H9 (cell line): ENCODE measurements at regions not wholly inside any gene's neighbourhood (a gene's known extent, or its start where the extent isn't known, plus 50 kb on each side); places are given as distances from the start of the nearest gene placed in this dataset.

Experiments
- DNase-seq: peaks from one replicate; pipeline ENCODE4 v3.0.0-alpha.2; 2017
- H2AFZ ChIP-seq: one replicate; pipeline ENCODE4 v1.6.1; 2013; ENCODE audit warnings: mild to moderate bottlenecking, low read length, control low read depth, moderate library complexity
- H2AK5ac ChIP-seq: 2 replicates; pipeline ENCODE4 v1.6.1; 2013; ENCODE audit warnings: low read length, control low read depth, mixed read lengths; ENCODE audit not compliant: insufficient read length
- H2BK120ac ChIP-seq: one replicate; pipeline ENCODE4 v1.6.1; 2013; ENCODE audit warnings: low read depth, mild to moderate bottlenecking, low read length, control low read depth, inconsistent platforms; ENCODE audit not compliant: poor library complexity, severe bottlenecking
- H2BK12ac ChIP-seq: 2 replicates; pipeline ENCODE4 v1.6.1; 2013; ENCODE audit warnings: low read length, control low read depth, mixed read lengths, low read depth; ENCODE audit not compliant: insufficient read length
- H2BK15ac ChIP-seq: 2 replicates; pipeline ENCODE4 v1.6.1; 2013; ENCODE audit warnings: low read depth, low read length, control low read depth
- H2BK20ac ChIP-seq: one replicate; pipeline ENCODE4 v1.6.1; 2013; ENCODE audit warnings: low read depth, mild to moderate bottlenecking, low read length, control low read depth, inconsistent platforms; ENCODE audit not compliant: poor library complexity, severe bottlenecking
- H2BK5ac ChIP-seq: 2 replicates; pipeline ENCODE4 v1.6.1; 2013; ENCODE audit warnings: low read length, control low read depth, mixed read lengths; ENCODE audit not compliant: insufficient read length
- H3K14ac ChIP-seq: 2 replicates; pipeline ENCODE4 v1.6.1; 2013; ENCODE audit warnings: low read length, control low read depth; ENCODE audit not compliant: insufficient read depth
- H3K18ac ChIP-seq: 2 replicates; pipeline ENCODE4 v1.6.1; 2013; ENCODE audit warnings: low read depth, mild to moderate bottlenecking, mixed read lengths, low read length, control low read depth; ENCODE audit not compliant: insufficient read length
- H3K23ac ChIP-seq: 2 replicates; pipeline ENCODE4 v1.6.1; 2013; ENCODE audit warnings: low read length, control low read depth, mixed read lengths, low read depth; ENCODE audit not compliant: insufficient read length
- H3K23me2 ChIP-seq: 2 replicates; pipeline ENCODE4 v1.6.1; 2013; ENCODE audit warnings: low read depth, mild to moderate bottlenecking, mixed read lengths, low read length, control low read depth; ENCODE audit not compliant: insufficient read length, poor library complexity, severe bottlenecking
- H3K27ac ChIP-seq: 2 replicates; pipeline ENCODE4 v1.5.1; 2013; ENCODE audit warnings: low read length, control low read depth, mixed read lengths, low read depth; ENCODE audit not compliant: insufficient read length
- H3K27me3 ChIP-seq: 2 replicates; pipeline ENCODE4 v1.6.1; 2013; ENCODE audit warnings: low read length, control low read depth, inconsistent platforms; ENCODE audit not compliant: insufficient read depth
- H3K4ac ChIP-seq: 2 replicates; pipeline ENCODE4 v1.6.1; 2013; ENCODE audit warnings: low read depth, mild to moderate bottlenecking, control low read depth, inconsistent platforms, low read length, moderate library complexity
- H3K4me1 ChIP-seq: 2 replicates; pipeline ENCODE4 v1.6.1; 2013; ENCODE audit warnings: low read length, control low read depth, inconsistent platforms; ENCODE audit not compliant: insufficient read depth
- H3K4me2 ChIP-seq: 2 replicates; pipeline ENCODE4 v1.6.1; 2013; ENCODE audit warnings: low read length, control low read depth, mixed read lengths; ENCODE audit not compliant: insufficient read length, insufficient read depth
- H3K56ac ChIP-seq: 2 replicates; pipeline ENCODE4 v1.6.1; 2013; ENCODE audit warnings: low read depth, mild to moderate bottlenecking, mixed read lengths, low read length, control low read depth; ENCODE audit not compliant: insufficient read length
- H3K79me1 ChIP-seq: 2 replicates; pipeline ENCODE4 v1.6.1; 2013; ENCODE audit warnings: low read depth, mild to moderate bottlenecking, moderate library complexity, low read length, control low read depth, inconsistent platforms; ENCODE audit not compliant: insufficient read depth, poor library complexity, severe bottlenecking
- H3K79me2 ChIP-seq: 2 replicates; pipeline ENCODE4 v1.6.1; 2013; ENCODE audit warnings: low read length, control low read depth, inconsistent platforms; ENCODE audit not compliant: insufficient read depth
- H3K9ac ChIP-seq: 2 replicates; pipeline ENCODE4 v1.6.1; 2013; ENCODE audit warnings: low read length, control low read depth, mixed read lengths; ENCODE audit not compliant: insufficient read length; ENCODE audit errors: extremely low read depth
- H3K9me3 ChIP-seq: one replicate; pipeline ENCODE4 v1.6.1; 2013; ENCODE audit warnings: low read depth, low read length, inconsistent platforms; ENCODE audit not compliant: control insufficient read depth
- H3T11ph ChIP-seq: one replicate; pipeline ENCODE4 v1.6.1; 2013; ENCODE audit warnings: mild to moderate bottlenecking, low read length, control low read depth, inconsistent platforms
- H4K20me1 ChIP-seq: one replicate; pipeline ENCODE4 v1.6.1; 2013; ENCODE audit not compliant: control insufficient read depth, insufficient read length, insufficient read depth
- H4K5ac ChIP-seq: 2 replicates; pipeline ENCODE4 v1.6.1; 2013; ENCODE audit warnings: low read depth, mild to moderate bottlenecking, mixed read lengths, low read length, control low read depth; ENCODE audit not compliant: insufficient read length
- H4K8ac ChIP-seq: replicated peaks from 2 replicates; pipeline ENCODE4 v1.6.1; 2013; ENCODE audit warnings: low read length, control low read depth, mixed read lengths, low read depth; ENCODE audit not compliant: insufficient read length
- H4K91ac ChIP-seq: 2 replicates; pipeline ENCODE4 v1.6.1; 2013; ENCODE audit warnings: low read depth, mild to moderate bottlenecking, moderate library complexity, mixed read lengths, low read length, control low read depth; ENCODE audit not compliant: insufficient read length
- H3K27ac Mint-ChIP-seq, 3 experiments: 2 replicates in 2 of 3; 3 replicates in 1 of 3; pipeline ENCODE4 v1.8.0; 2020 to 2021; ENCODE audit warnings: mixed read lengths in 3 of 3, mild to moderate bottlenecking in 1 of 3, moderate library complexity in 1 of 3
- H3K27me3 Mint-ChIP-seq: 2 replicates; pipeline ENCODE4 v1.8.0; 2021; ENCODE audit warnings: low read depth, mild to moderate bottlenecking, moderate library complexity, mixed read lengths
- H3K36me3 Mint-ChIP-seq, 3 experiments: 2 replicates in 2 of 3; 3 replicates in 1 of 3; pipeline ENCODE4 v1.8.0; 2020 to 2021; ENCODE audit warnings: low read depth in 3 of 3, mixed read lengths in 3 of 3; ENCODE audit not compliant: insufficient read depth in 1 of 3
- H3K4me1 Mint-ChIP-seq, 2 experiments: 2 replicates each; pipeline ENCODE4 v1.8.0; 2020; ENCODE audit warnings: mixed read lengths in 2 of 2
- H3K4me3 Mint-ChIP-seq, 2 experiments: 2 replicates in 1 of 2; 3 replicates in 1 of 2; pipeline ENCODE4 v1.8.0; 2020 to 2021; ENCODE audit warnings: mild to moderate bottlenecking in 2 of 2, mixed read lengths in 2 of 2, moderate library complexity in 1 of 2
- H3K9me3 Mint-ChIP-seq, 2 experiments: 2 replicates in 1 of 2; 3 replicates in 1 of 2; pipeline ENCODE4 v1.8.0; 2020; ENCODE audit warnings: mild to moderate bottlenecking in 2 of 2, mixed read lengths in 2 of 2, moderate library complexity in 1 of 2
- CTCF ChIP-seq: fragments of 200-600 bp; sonication (generic); conservative IDR thresholded peaks from 3 replicates; pipeline ENCODE4 v1.8.0; 2021; ENCODE audit warnings: antibody characterized with exemption, mild to moderate bottlenecking
- WGBS: extraction: QIAGEN DNeasy Blood & Tissue Kit; methylation state at CpG from one replicate; pipeline ENCODE4 v1.1.7; 2013; ENCODE audit warnings: missing lambda C conversion rate, low lambda C conversion rate, mixed read lengths; ENCODE audit not compliant: insufficient read length; ENCODE audit errors: extremely low coverage; 5-methylcytosine and 5-hydroxymethylcytosine counted together

GRCh38 chr1:157370698-157371097 is 181.6 kb downstream of the FCRL5 start:
- no peak overlapping the region for H2BK12ac ChIP-seq
- H3K23me2 ChIP-seq, result no peaks in the 10 kb centered on the region
- H4K8ac ChIP-seq, result no peak overlapping the region
- no peak overlapping the region for H2BK15ac ChIP-seq
- H3K79me2 ChIP-seq, result no peaks in the 10 kb centered on the region
- no peak overlapping the region for H2AFZ ChIP-seq
- H4K20me1 ChIP-seq, result no peaks in the 10 kb centered on the region
- no peak overlapping the region for H2BK120ac ChIP-seq
- H3K27ac ChIP-seq, result no peak overlapping the region
- H3K9me3 ChIP-seq, result no peaks in the 10 kb centered on the region
- Mint-ChIP-seq H3K9me3 (no peaks in the 10 kb centered on the region), H3K36me3 (no peaks in the 10 kb centered on the region), H3K27ac (no peak overlapping the region; a peak in 1 of 7 replicates), H3K4me3 (no peak overlapping the region), H3K27me3 (no peaks in the 10 kb centered on the region; the same call in 1 of the 2 replicates), H3K4me1 (peaks cover 3 to 12% of the 10 kb centered on the region in 2 experiments)
- no peak overlapping the region for H3T11ph ChIP-seq
- no CpG with 5 or more reads among the region's 5 CpGs for WGBS
- peaks cover 5% of the 10 kb centered on the region; the same call in 1 of the 2 replicates for H3K4me1 ChIP-seq
- H2BK20ac ChIP-seq, result no peak overlapping the region
- H3K9ac ChIP-seq, result no peak overlapping the region
- no peak overlapping the region for H3K56ac ChIP-seq
- H3K14ac ChIP-seq, result no peak overlapping the region
- H4K91ac ChIP-seq, result no peak overlapping the region
- H3K79me1 ChIP-seq, result no peaks in the 10 kb centered on the region
- no peak overlapping the region for H3K4me2 ChIP-seq
- no peak overlapping the region for H2BK5ac ChIP-seq
- DNase-seq, result no peak
- H3K18ac ChIP-seq, result no peak overlapping the region
- no peak overlapping the region for H2AK5ac ChIP-seq
- no peaks in the 10 kb centered on the region for H3K27me3 ChIP-seq
- H3K4ac ChIP-seq, result no peak overlapping the region
- no peak for TF ChIP-seq CTCF
- no peak overlapping the region for H3K23ac ChIP-seq
- H4K5ac ChIP-seq, result no peak overlapping the region
